Activated CD4-positive, alpha-beta memory T cell treated with anti-CD3 and anti-CD28 coated beads for 36 hours (primary cell): ENCODE measurements at regions not wholly inside any gene's neighbourhood (a gene's known extent, or its start where the extent isn't known, plus 50 kb on each side); places are given as distances from the start of the nearest gene placed in this dataset.

ENCODE experiments used
- CTCF ChIA-PET: fragments of 350-600 bp; sonication (Branson Sonifier 250); formaldehyde crosslinking; loops from one replicate; lab custom pipeline; 2021; ENCODE audit warnings: antibody characterized with exemption, inconsistent platforms; lab: Charles Lee
- POLR2A ChIA-PET: fragments of 350-600 bp; sonication (Branson Sonifier 250); formaldehyde crosslinking; loops from one replicate; lab custom pipeline; 2021; ENCODE audit warnings: antibody characterized with exemption; lab: Charles Lee
- DNase-seq: peaks from one replicate; pipeline ENCODE4 v3.0.0-alpha.2; 2020
- H3K27ac Mint-ChIP-seq: one replicate; pipeline ENCODE4 v1.8.0; 2021; ENCODE audit warnings: mixed read lengths
- H3K27me3 Mint-ChIP-seq: one replicate; pipeline ENCODE4 v1.8.0; 2021; ENCODE audit warnings: mixed read lengths
- H3K36me3 Mint-ChIP-seq: one replicate; pipeline ENCODE4 v1.8.0; 2021; ENCODE audit warnings: mixed read lengths
- H3K4me1 Mint-ChIP-seq: one replicate; pipeline ENCODE4 v1.8.0; 2021; ENCODE audit warnings: low read depth, mixed read lengths
- H3K4me3 Mint-ChIP-seq: one replicate; pipeline ENCODE4 v1.8.0; 2021; ENCODE audit warnings: mild to moderate bottlenecking, mixed read lengths
- H3K9me3 Mint-ChIP-seq: one replicate; pipeline ENCODE4 v1.8.0; 2021; ENCODE audit warnings: mixed read lengths
- intact Hi-C: fragments of 100-400 bp; cut with micrococcal nuclease; formaldehyde crosslinking; loops from one replicate; pipeline ENCODE4 v1.15.1; 2023

DNA sequence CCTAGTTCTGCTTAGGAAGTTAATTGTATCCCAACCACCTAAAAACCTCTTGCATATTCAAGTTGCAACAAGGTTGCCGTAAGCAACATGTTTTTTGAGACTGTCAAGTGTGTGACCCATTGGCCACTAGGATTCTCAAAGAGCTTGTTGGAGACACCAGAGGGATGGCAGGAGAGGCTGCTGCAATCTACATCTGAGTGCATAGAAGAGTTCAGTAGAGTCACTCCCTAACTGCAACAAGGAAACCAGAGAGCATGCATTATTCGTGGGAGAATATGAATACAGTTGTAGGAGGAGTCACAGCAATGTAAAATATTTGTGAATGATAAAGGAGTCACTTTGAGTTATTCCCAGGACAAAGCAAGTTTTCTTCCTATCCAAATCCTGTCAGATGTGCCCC lies 538.6 kb downstream of the TNS3 start:
- no peaks in the 10 kb centered on the region for H3K36me3 Mint-ChIP-seq
- no peak overlapping the region for H3K4me3 Mint-ChIP-seq
- intact Hi-C loops, result no loop called here
- no peak overlapping the region for H3K27ac Mint-ChIP-seq
- no peaks in the 10 kb centered on the region for H3K4me1 Mint-ChIP-seq
- no peaks in the 10 kb centered on the region for H3K9me3 Mint-ChIP-seq
- no peak for DNase-seq
- ChIA-PET POLR2A (no interaction called here), CTCF (no interaction called here)
- H3K27me3 Mint-ChIP-seq, result no peaks in the 10 kb centered on the region

GRCh38 chr7:47042669-47043068 lies 539.2 kb downstream of the TNS3 start:
- no peaks in the 10 kb centered on the region for H3K4me1 Mint-ChIP-seq
- H3K27me3 Mint-ChIP-seq, result no peaks in the 10 kb centered on the region
- no peaks in the 10 kb centered on the region for H3K9me3 Mint-ChIP-seq
- ChIA-PET POLR2A (no interaction called here), CTCF (no interaction called here)
- no peaks in the 10 kb centered on the region for H3K36me3 Mint-ChIP-seq
- no peak overlapping the region for H3K27ac Mint-ChIP-seq
- intact Hi-C loops, result no loop called here
- no peak overlapping the region for H3K4me3 Mint-ChIP-seq
- DNase-seq, result no peak

GRCh38 chr7:47040795-47041347 lies 541.0 kb downstream of the TNS3 start:
- no peaks in the 10 kb centered on the region for H3K4me1 Mint-ChIP-seq

DNA sequence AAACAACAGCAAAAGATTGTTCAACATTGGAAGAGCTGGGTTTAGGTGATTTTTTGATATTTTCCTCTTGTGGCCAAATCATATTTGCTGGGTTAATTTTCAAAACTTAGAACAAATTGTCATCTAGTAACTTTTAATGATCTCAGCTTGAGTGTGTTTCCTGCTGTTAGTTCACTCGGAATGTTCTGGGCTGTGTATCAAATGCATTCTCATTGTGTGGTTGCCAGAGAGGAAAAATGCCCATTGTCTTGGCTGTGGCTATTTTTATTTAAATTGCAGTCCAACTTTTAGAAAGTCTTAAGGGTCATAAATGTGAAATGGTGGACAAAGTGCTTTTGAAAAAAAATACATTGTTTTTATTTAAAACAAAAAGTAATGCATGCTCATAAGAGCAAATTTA lies 542.0 kb downstream of the TNS3 start:
- H3K27me3 Mint-ChIP-seq, result no peaks in the 10 kb centered on the region
- POLR2A ChIA-PET, result no interaction called here
- no peaks in the 10 kb centered on the region for H3K9me3 Mint-ChIP-seq
- no peak overlapping the region for H3K4me3 Mint-ChIP-seq
- H3K27ac Mint-ChIP-seq, result no peak overlapping the region
- H3K36me3 Mint-ChIP-seq, result no peaks in the 10 kb centered on the region
- intact Hi-C loops, result no loop called here
- CTCF ChIA-PET, result no interaction called here
- no peaks in the 10 kb centered on the region for H3K4me1 Mint-ChIP-seq
- no peak for DNase-seq

More at GRCh38 chr7:47040795-47041347, 541.0 kb downstream of the TNS3 start:
- DNase-seq, result no peak
- Mint-ChIP-seq H3K9me3 (no peaks in the 10 kb centered on the region), H3K36me3 (no peaks in the 10 kb centered on the region), H3K27me3 (no peaks in the 10 kb centered on the region), H3K4me3 (no peak overlapping the region), H3K27ac (no peak overlapping the region)
- ChIA-PET POLR2A (no interaction called here), CTCF (no interaction called here)
- intact Hi-C loops, result no loop called here

GRCh38 chr7:47039089-47039648 lies 542.7 kb downstream of the TNS3 start:
- Mint-ChIP-seq H3K36me3 (no peaks in the 10 kb centered on the region), H3K27me3 (no peaks in the 10 kb centered on the region), H3K4me1 (no peaks in the 10 kb centered on the region), H3K27ac (no peak overlapping the region), H3K9me3 (no peaks in the 10 kb centered on the region), H3K4me3 (no peak overlapping the region)
- intact Hi-C loops, result no loop called here
- ChIA-PET CTCF (no interaction called here), POLR2A (no interaction called here)
- no peak for DNase-seq

DNA sequence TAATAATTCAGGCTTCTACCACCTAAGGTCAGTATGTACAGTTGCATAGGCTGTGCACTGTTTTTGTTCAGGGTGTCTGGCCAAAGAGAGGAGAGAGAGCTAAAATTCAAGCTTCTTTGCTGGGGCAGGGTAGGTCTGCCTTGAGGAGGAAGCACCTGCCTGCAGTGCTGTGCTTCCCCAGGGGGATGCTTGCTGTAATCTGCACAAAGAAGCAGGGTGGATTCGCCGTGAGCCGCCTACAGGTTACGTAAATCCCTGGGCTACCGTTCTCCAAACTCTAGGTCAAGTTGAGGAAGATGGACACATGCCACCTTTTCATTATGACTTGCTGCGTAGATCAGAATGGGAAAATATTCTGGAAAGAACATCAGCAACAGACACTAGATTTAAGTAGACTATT lies 543.3 kb downstream of the TNS3 start:
- H3K4me3 Mint-ChIP-seq, result no peak overlapping the region
- POLR2A ChIA-PET, result no interaction called here
- H3K36me3 Mint-ChIP-seq, result no peaks in the 10 kb centered on the region

DNA sequence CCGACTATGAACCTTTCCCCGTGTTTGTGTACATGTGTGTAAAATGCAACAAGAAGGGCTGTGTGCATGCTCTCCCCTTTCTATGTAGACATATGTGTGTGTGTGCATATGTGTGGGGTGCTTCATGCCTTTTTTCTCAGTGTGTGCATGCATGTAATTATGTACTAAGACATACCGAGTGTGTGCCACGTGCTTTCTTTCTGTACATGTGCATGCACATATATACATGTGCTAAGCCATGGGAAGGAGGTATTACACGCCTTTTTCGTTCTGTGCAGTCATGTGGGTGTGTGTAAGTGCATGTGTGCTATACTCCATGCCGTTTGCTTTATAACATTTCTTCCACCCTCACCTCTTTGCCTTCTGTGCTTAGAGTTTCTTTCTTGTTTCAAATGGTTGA lies 544.3 kb downstream of the TNS3 start:
- Mint-ChIP-seq H3K27me3 (no peaks in the 10 kb centered on the region), H3K4me1 (no peaks in the 10 kb centered on the region), H3K27ac (no peak overlapping the region), H3K9me3 (no peaks in the 10 kb centered on the region), H3K36me3 (no peaks in the 10 kb centered on the region), H3K4me3 (no peak overlapping the region)
- intact Hi-C loops, result no loop called here
- DNase-seq, result no peak
- ChIA-PET POLR2A (no interaction called here), CTCF (no interaction called here)

More for the DNA sequence above, 543.3 kb downstream of the TNS3 start:
- Mint-ChIP-seq H3K27ac (no peak overlapping the region), H3K27me3 (no peaks in the 10 kb centered on the region), H3K9me3 (no peaks in the 10 kb centered on the region), H3K4me1 (no peaks in the 10 kb centered on the region)
- CTCF ChIA-PET, result no interaction called here
- no peak for DNase-seq
- intact Hi-C loops, result no loop called here

DNA sequence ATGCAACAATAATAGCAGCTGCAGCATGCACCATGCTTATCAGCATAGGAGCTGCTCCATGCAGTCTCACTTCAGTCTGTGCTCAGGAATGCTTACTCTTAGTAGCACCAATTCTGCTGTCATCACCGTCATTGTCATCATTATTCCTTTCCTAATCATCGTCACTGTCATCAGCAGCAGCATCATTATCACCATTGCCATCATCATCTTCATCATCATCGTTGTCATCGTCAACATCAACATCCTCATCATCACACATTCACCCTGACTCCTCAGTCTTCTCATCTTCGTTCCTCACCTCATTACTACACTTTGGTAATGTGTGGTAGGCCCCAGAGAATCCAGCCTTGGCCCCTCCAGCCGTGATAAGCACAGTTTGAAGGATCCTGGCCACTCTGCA lies 545.0 kb downstream of the TNS3 start:
- no peak for DNase-seq
- ChIA-PET CTCF (no interaction called here), POLR2A (no interaction called here)
- Mint-ChIP-seq H3K27me3 (no peaks in the 10 kb centered on the region), H3K4me3 (no peak overlapping the region), H3K4me1 (no peaks in the 10 kb centered on the region), H3K9me3 (no peaks in the 10 kb centered on the region), H3K27ac (no peak overlapping the region), H3K36me3 (no peaks in the 10 kb centered on the region)
- intact Hi-C loops, result no loop called here

GRCh38 chr7:47035522-47035921 lies 546.4 kb downstream of the TNS3 start:
- no peaks in the 10 kb centered on the region for H3K27me3 Mint-ChIP-seq
- H3K27ac Mint-ChIP-seq, result no peak overlapping the region
- intact Hi-C loops, result no loop called here
- ChIA-PET POLR2A (no interaction called here), CTCF (no interaction called here)
- no peaks in the 10 kb centered on the region for H3K36me3 Mint-ChIP-seq
- no peaks in the 10 kb centered on the region for H3K4me1 Mint-ChIP-seq
- no peaks in the 10 kb centered on the region for H3K9me3 Mint-ChIP-seq
- DNase-seq, result no peak
- no peak overlapping the region for H3K4me3 Mint-ChIP-seq

- Mint-ChIP-seq H3K36me3 (no peaks in the 10 kb centered on the region), H3K9me3 (no peaks in the 10 kb centered on the region), H3K4me3 (no peak overlapping the region), H3K27ac (no peak overlapping the region), H3K27me3 (no peaks in the 10 kb centered on the region), H3K4me1 (no peaks in the 10 kb centered on the region)
- intact Hi-C loops, result no loop called here
- ChIA-PET CTCF (no interaction called here), POLR2A (no interaction called here)
- no peak for DNase-seq
Measured at GRCh38 chr7:47034180-47034579, 547.7 kb downstream of the TNS3 start.

DNA sequence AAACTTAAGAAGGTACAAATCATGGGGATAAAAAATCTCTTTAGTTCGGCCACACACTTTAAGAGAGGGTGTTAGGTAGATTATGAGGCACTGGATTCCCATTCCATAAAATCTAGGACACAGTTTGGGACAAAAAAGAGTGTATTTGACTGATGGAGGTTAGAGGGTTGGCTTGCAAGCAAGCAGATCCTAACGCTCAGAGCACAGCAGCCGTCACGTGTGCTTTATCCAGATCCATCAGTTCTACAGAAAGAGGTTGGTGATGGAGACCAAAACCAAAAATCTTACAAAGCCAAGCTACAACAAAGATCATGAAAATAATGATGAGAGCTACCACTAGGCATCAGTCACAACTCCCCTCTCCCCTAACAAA lies 549.4 kb downstream of the TNS3 start:
- Mint-ChIP-seq H3K4me3 (no peak overlapping the region), H3K27me3 (no peaks in the 10 kb centered on the region), H3K36me3 (no peaks in the 10 kb centered on the region), H3K27ac (no peak overlapping the region), H3K4me1 (no peaks in the 10 kb centered on the region), H3K9me3 (no peaks in the 10 kb centered on the region)
- ChIA-PET CTCF (no interaction called here), POLR2A (no interaction called here)
- intact Hi-C loops, result no loop called here
- DNase-seq, result no peak

GRCh38 chr7:47031786-47032535 lies 550.0 kb downstream of the TNS3 start:
- DNase-seq, result no peak
- no peaks in the 10 kb centered on the region for H3K27me3 Mint-ChIP-seq
- H3K9me3 Mint-ChIP-seq, result no peaks in the 10 kb centered on the region
- ChIA-PET CTCF (no interaction called here), POLR2A (no interaction called here)
- no peak overlapping the region for H3K4me3 Mint-ChIP-seq
- H3K36me3 Mint-ChIP-seq, result no peaks in the 10 kb centered on the region
- intact Hi-C loops, result no loop called here
- H3K4me1 Mint-ChIP-seq, result no peaks in the 10 kb centered on the region
- no peak overlapping the region for H3K27ac Mint-ChIP-seq

GRCh38 chr7:47028284-47028683 lies 553.6 kb downstream of the TNS3 start:
- CTCF ChIA-PET, result no interaction called here
- Mint-ChIP-seq H3K27ac (no peak overlapping the region), H3K36me3 (no peaks in the 10 kb centered on the region)

More at GRCh38 chr7:47028284-47028683, 553.6 kb downstream of the TNS3 start:
- Mint-ChIP-seq H3K4me1 (no peaks in the 10 kb centered on the region), H3K27me3 (no peaks in the 10 kb centered on the region), H3K4me3 (no peak overlapping the region), H3K9me3 (no peaks in the 10 kb centered on the region)
- POLR2A ChIA-PET, result no interaction called here
- intact Hi-C loops, result no loop called here
- no peak for DNase-seq
